IMR-90 (cell line): ENCODE measurements at regions not wholly inside any gene's neighbourhood (a gene's known extent, or its start where the extent isn't known, plus 50 kb on each side); places are given as distances from the start of the nearest gene placed in this dataset.

Source experiments
- ATAC-seq: fragments of 200-7000 bp; cut with Tn5 transposase; 2 replicates; pipeline ENCODE4 v1.9.1; 2020; ENCODE audit warnings: low read depth, mild to moderate bottlenecking, moderate library complexity
- BruUV-seq: library from RNA; stranded (reverse); fragments of 400-500 nt; replicated peaks from 2 replicates; lab custom pipeline; 2021; lab: Mats Ljungman, UMichigan
- CTCF ChIA-PET: fragments of 300-600 bp; formaldehyde crosslinking; extraction: SDS; loops from one replicate; lab custom pipeline; 2021; ENCODE audit warnings: antibody characterized with exemption; lab: Yijun Ruan, JAX
- POLR2A ChIA-PET: fragments of 300-600 bp; sonication (Branson Sonifier 250); formaldehyde crosslinking; loops from one replicate; lab custom pipeline; 2022; ENCODE audit warnings: antibody characterized with exemption; ENCODE audit not compliant: unreplicated experiment; lab: Charles Lee
- DNase-seq: peaks from one replicate; pipeline ENCODE4 v3.0.0; 2013
- H2AFZ ChIP-seq: replicated peaks from 2 replicates; pipeline ENCODE3; 2013; ENCODE audit warnings: low read length, mild to moderate bottlenecking; ENCODE audit not compliant: poor library complexity
- H2AK5ac ChIP-seq: 2 replicates; pipeline ENCODE4 v1.6.1; 2013; ENCODE audit warnings: low read depth, low read length, inconsistent platforms
- H2AK9ac ChIP-seq: replicated peaks from 2 replicates; pipeline ENCODE3; 2013; ENCODE audit warnings: mild to moderate bottlenecking, low read depth, low read length, moderate library complexity; ENCODE audit not compliant: poor library complexity
- H2BK120ac ChIP-seq: 2 replicates; pipeline ENCODE4 v1.6.1; 2013; ENCODE audit warnings: low read depth, low read length, inconsistent platforms
- H2BK15ac ChIP-seq: 3 replicates; pipeline ENCODE4 v1.6.1; 2013; ENCODE audit warnings: low read depth, low read length, inconsistent platforms
- H2BK20ac ChIP-seq: 2 replicates; pipeline ENCODE4 v1.6.1; 2013; ENCODE audit warnings: low read depth, mild to moderate bottlenecking, inconsistent platforms, low read length, moderate library complexity
- H2BK5ac ChIP-seq: 2 replicates; pipeline ENCODE4 v1.6.1; 2013; ENCODE audit warnings: mild to moderate bottlenecking, low read depth, low read length, inconsistent platforms; ENCODE audit not compliant: poor library complexity, severe bottlenecking
- H3K14ac ChIP-seq: replicated peaks from 2 replicates; pipeline ENCODE4 v1.6.1; 2013; ENCODE audit warnings: low read depth, low read length, inconsistent platforms
- H3K18ac ChIP-seq: 2 replicates; pipeline ENCODE4 v1.6.1; 2013; ENCODE audit warnings: low read depth, low read length, control low read depth
- H3K23ac ChIP-seq: 2 replicates; pipeline ENCODE4 v1.6.1; 2013; ENCODE audit warnings: low read depth, low read length, inconsistent platforms
- H3K27ac ChIP-seq: 2 replicates; pipeline ENCODE4 v1.5.1; 2013; ENCODE audit warnings: mild to moderate bottlenecking, control low read depth, low read length; ENCODE audit not compliant: insufficient read depth
- H3K27me3 ChIP-seq: 2 replicates; pipeline ENCODE4 v1.6.1; 2013; ENCODE audit warnings: low read length; ENCODE audit not compliant: control insufficient read depth, insufficient read depth
- H3K36me3 ChIP-seq: 2 replicates; pipeline ENCODE4 v1.6.1; 2013; ENCODE audit warnings: low read length, mixed read lengths; ENCODE audit not compliant: control insufficient read depth, insufficient read depth
- H3K4ac ChIP-seq: 2 replicates; pipeline ENCODE4 v1.6.1; 2013; ENCODE audit warnings: low read depth, low read length, inconsistent platforms
- H3K4me1 ChIP-seq: 2 replicates; pipeline ENCODE4 v1.6.1; 2013; ENCODE audit warnings: low read length, mixed read lengths; ENCODE audit not compliant: control insufficient read depth, insufficient read depth
- H3K4me2 ChIP-seq: 2 replicates; pipeline ENCODE4 v1.6.1; 2013; ENCODE audit warnings: low read depth, mild to moderate bottlenecking, control low read depth, low read length, moderate library complexity
- H3K4me3 ChIP-seq: 2 replicates; pipeline ENCODE4 v1.5.1; 2013; ENCODE audit warnings: low read depth, mild to moderate bottlenecking, control low read depth, low read length, moderate library complexity; ENCODE audit not compliant: insufficient read depth
- H3K56ac ChIP-seq: 2 replicates; pipeline ENCODE4 v1.6.1; 2013; ENCODE audit warnings: low read length, inconsistent platforms; ENCODE audit not compliant: insufficient read depth; ENCODE audit errors: extremely low read depth
- H3K79me1 ChIP-seq, 2 experiments: 2 replicates each; pipeline ENCODE4 v1.6.1; 2013; ENCODE audit warnings: low read length in 2 of 2, inconsistent platforms in 1 of 2, low read depth in 1 of 2
- H3K9ac ChIP-seq: 2 replicates; pipeline ENCODE4 v1.6.1; 2013; ENCODE audit warnings: low read depth, low read length, control low read depth
- H3K9me1 ChIP-seq: 2 replicates; pipeline ENCODE4 v1.6.1; 2013; ENCODE audit warnings: low read length, inconsistent platforms; ENCODE audit not compliant: insufficient read depth
- H3K9me3 ChIP-seq: 2 replicates; pipeline ENCODE4 v1.6.1; 2013; ENCODE audit warnings: low read length; ENCODE audit not compliant: control insufficient read depth, insufficient read depth
- H4K20me1 ChIP-seq: 2 replicates; pipeline ENCODE4 v1.6.1; 2013; ENCODE audit warnings: low read length, inconsistent platforms; ENCODE audit not compliant: insufficient read depth
- H4K5ac ChIP-seq: 2 replicates; pipeline ENCODE4 v1.6.1; 2013; ENCODE audit warnings: mild to moderate bottlenecking, low read depth, low read length, control low read depth
- H4K8ac ChIP-seq, 2 experiments: 2 replicates each; pipeline ENCODE4 v1.6.1; 2013; ENCODE audit warnings: low read depth in 2 of 2, low read length in 2 of 2, control low read depth in 1 of 2, inconsistent platforms in 1 of 2
- H4K91ac ChIP-seq: 2 replicates; pipeline ENCODE4 v1.6.1; 2013; ENCODE audit warnings: low read depth, low read length, inconsistent platforms; ENCODE audit not compliant: insufficient read depth
- MAZ ChIP-seq: IDR thresholded peaks from 2 replicates; pipeline ENCODE4 v1.6.1; 2012; ENCODE audit warnings: low read depth, mild to moderate bottlenecking, low read length, improper control_type of control experiment, moderate library complexity, borderline replicate concordance
- WGBS, 2 experiments: methylation state at CpG; one replicate each; pipeline versions ENCODE4 v1.1.5 to v1.1.7; 2013; ENCODE audit warnings: missing lambda C conversion rate in 2 of 2; ENCODE audit not compliant: insufficient read length in 1 of 2; ENCODE audit errors: extremely low coverage in 2 of 2; 5-methylcytosine and 5-hydroxymethylcytosine counted together
- dilution Hi-C: fragments of 300-500 bp; cut with HindIII; formaldehyde crosslinking; loops from one replicate; pipeline ENCODE4 v1.14.3; 2018; ENCODE audit warnings: low sequenced_read_pairs; ENCODE audit not compliant: unreplicated experiment
- in situ Hi-C: fragments of 300-500 bp; cut with MboI; formaldehyde crosslinking; loops from 3 replicates; pipeline ENCODE4 v1.14.3; 2019; ENCODE audit warnings: low sequenced_read_pairs, inconsistent platforms, mixed read lengths
- intact Hi-C: fragments of 100-400 bp; cut with micrococcal nuclease; formaldehyde crosslinking; loops from 2 replicates; pipeline ENCODE4 v1.10.0; 2022
- TF ChIP-seq, protein P1 (sequence below): fragments of 150-350 bp; IDR thresholded peaks from 2 replicates; pipeline ENCODE4 v1.6.1; 2016; ENCODE audit warnings: low read depth, mild to moderate bottlenecking, low read length, moderate library complexity, borderline replicate concordance

- intact Hi-C loops (no loop called here), dilution Hi-C loops (no loop called here), in situ Hi-C loops (no loop called here)
- Histone ChIP-seq H4K8ac (no peak overlapping the region), H2AK5ac (no peak overlapping the region), H3K27me3 (no peaks in the 10 kb centered on the region), H4K5ac (no peak overlapping the region), H3K14ac (no peak overlapping the region), H3K9ac (no peak overlapping the region), H4K20me1 (no peaks in the 10 kb centered on the region), H3K18ac (no peak overlapping the region), H2BK15ac (no peak overlapping the region), H3K56ac (no peak overlapping the region), H3K4ac (no peak overlapping the region), H2BK20ac (no peak overlapping the region), H3K23ac (no peak overlapping the region), H3K9me1 (no peaks in the 10 kb centered on the region), H2BK5ac (no peak overlapping the region), H2AFZ (no peak overlapping the region), H3K79me1 (no peaks in the 10 kb centered on the region), H3K4me1 (no peaks in the 10 kb centered on the region), H3K4me3 (no peak overlapping the region), H3K4me2 (no peak overlapping the region), H2BK120ac (no peak overlapping the region), H3K9me3 (peaks cover 20% of the 10 kb centered on the region; the same call in 1 of the 2 replicates), H3K36me3 (no peaks in the 10 kb centered on the region), H3K27ac (no peak overlapping the region), H4K91ac (no peak overlapping the region), H2AK9ac (no peak overlapping the region)
- BruUV-seq = no TSS peak
- ATAC-seq (no peak), DNase-seq (no peak)
- CTCF ChIA-PET = no interaction called here
- POLR2A ChIA-PET = no interaction called here
- TF ChIP-seq MAZ = no peak
- TF ChIP-seq, protein P1, sequence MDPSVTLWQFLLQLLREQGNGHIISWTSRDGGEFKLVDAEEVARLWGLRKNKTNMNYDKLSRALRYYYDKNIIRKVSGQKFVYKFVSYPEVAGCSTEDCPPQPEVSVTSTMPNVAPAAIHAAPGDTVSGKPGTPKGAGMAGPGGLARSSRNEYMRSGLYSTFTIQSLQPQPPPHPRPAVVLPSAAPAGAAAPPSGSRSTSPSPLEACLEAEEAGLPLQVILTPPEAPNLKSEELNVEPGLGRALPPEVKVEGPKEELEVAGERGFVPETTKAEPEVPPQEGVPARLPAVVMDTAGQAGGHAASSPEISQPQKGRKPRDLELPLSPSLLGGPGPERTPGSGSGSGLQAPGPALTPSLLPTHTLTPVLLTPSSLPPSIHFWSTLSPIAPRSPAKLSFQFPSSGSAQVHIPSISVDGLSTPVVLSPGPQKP = no peak
- WGBS, 2 experiments = no CpG with 5 or more reads among the region's 11 CpGs
Observed at GRCh38 chr17:22692806-22693171, 1000.5 kb downstream of the KCNJ18 start.
